SKM-1 (cell line): ENCODE measurements at regions not wholly inside any gene's neighbourhood (a gene's known extent, or its start where the extent isn't known, plus 50 kb on each side); places are given as distances from the start of the nearest gene placed in this dataset.

Source experiments
- DNase-seq: peaks from one replicate; lab custom pipeline; 2025; ENCODE audit not compliant: unreplicated experiment; lab: John Stamatoyannopoulos, UW

DNA sequence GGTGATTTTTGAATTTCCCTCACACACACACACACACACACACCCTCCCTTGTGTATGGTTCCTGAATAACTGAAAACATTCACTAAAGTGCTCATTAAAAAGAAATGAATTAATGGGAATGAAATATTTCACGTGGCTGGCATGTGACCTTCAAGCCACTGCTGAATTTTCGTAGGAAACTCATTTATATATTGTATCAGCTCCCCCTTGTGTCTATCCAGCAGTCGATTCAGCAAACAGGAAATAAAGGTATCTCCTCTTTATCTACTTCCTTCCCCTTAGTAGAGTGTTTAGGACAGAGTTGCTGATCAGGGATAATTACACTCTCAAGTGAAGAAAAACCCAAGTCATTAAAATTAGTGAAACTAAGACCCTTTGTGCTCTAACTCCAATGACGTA is 912.6 kb upstream of the LCORL start:
- DNase-seq = no peak

DNA sequence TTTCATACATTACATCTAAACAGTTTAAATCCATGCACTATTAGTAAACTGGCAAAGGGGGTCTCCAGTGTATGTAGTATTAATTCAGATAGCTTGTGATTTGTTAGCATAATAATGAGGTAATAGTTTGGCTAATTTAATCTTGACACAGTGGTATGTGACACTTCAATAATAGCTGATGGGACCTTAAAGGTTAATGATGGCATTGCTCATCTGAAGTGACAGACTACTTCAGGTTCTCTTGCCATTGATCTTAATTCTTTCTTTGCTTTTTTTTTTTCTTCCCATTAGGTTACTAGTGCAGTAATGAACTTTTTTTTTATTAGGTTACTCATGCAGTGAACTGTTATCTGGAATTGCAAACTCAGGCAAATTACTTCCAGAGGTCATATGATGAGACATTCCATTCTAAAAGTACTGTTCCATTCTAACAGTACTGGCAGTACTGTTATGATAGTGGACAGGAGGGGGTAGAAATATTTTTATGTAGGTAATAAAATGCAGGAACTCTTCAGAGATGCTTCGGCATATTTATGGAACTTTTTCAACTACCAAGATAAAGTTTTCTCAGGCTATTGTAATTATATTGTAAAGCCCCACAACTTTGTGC is 911.3 kb upstream of the LCORL start:
- no peak for DNase-seq

DNA sequence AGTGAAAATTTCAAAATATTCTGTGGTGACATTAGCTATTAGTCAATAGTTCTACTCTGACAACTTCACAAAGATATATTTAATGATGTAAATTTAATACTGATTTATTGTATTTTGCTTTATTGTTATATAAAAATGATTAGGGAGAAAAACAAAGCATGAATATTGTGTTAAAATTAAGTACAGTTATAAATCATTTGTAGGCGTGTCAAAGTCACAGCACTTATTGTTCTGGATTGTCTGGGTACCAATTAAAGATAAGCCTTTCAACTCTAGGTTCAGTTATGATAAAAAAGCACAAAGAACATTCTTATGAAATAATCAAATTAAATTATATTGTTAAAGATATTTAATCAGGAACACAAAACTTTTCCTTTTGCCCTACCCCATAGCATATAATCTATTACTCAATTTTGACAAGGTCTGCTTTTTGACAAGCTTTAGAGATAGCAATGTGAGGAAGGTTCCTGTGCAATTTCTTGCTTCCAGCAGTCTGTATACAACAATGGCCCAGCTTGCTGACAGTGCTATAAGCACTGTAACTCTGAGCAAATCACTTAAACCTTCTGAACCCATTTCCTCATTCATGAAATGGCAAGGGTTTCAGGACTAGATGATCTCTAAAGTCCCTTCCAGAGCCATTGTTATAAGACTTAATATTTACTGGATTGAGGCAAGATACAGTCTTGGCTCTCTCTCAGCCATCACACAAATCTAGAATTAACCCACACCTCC is 910.3 kb upstream of the LCORL start:
- no peak for DNase-seq

DNA sequence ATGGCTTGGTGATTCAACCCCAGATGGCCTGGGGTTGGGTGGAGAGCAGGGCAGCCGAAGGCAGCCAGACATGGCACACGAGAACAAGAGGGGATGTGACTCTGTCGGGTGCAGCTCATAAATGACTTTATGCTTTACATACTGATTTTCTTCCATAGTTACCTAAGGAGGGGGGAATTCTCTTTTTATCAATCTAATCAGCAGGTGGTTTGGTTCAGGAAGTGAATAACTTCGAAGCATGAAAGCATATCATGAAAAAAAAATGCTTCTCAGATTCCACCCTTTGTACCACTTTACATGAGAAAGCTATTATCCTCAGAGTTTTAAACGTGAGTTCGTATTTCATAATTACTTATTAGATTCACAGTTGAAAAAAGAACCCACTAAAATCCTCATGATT is 908.9 kb upstream of the LCORL start:
- DNase-seq = no peak

DNA sequence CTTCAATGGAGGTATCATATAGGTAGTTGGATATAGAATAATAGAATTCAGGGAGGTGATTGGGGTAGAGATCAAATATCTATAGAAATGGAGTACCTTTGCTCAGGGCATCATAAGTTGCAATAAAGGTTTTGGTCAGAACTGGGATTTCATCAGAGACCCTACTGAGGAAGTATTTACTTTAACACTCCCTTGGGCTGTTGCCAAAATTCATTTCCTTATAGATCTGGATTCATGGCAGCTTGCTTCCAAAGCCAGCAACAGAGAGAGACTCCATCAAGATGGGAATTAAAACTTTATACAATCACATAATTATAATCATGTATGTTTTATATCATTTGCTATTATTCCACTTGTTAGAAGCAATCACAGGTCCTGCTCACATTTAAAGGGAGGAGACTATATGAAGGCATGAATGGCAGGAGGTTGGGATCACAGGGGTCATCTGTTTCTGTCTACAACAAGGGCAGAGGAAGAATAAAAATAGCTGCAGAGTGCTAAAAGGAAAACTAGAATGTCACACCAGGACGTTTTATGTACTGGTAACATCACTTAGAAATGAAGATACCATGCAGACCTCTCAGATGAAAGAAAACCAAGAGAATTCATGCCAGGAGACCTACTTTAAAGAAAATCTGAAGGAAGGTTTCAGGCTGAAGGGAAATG is 902.1 kb upstream of the LCORL start:
- no peak for DNase-seq

DNA sequence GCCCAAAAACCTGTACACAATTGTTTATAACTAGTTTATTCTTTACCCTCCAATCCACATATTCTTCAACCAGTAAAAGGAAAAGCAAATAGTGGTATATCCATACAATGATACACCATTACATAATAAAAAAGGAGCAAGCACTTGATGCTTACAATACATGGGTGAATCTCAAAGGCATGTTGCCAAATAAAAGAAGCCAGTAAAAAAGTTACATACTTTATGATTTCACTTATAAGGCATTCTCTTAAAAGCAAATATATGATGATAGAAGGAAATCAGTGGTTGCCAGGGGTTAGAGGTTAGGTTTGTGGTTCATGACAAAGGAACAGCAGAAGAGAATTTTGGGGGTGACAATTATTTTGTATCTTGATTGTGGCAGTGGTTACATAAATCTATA is 896.1 kb upstream of the LCORL start:
- DNase-seq = no peak

DNA sequence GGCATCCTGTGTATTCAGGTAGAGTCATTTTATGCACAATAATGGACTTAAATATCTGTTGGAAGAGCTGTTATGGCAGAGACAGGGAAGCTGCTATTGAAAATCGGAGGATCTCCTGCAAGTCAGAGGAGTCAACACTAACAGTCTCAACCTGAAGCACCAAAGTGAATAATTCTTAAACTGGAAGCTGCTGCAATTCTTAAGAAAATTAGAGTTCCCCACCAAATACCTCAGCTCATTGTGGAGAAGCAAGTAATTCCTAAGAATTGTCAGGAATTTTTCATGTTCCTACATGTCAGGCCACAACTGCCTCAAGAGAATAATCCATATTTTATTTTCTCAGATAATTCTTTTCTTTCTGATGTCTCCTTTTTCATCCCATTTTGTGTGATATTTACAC is 892.6 kb upstream of the LCORL start:
- no peak for DNase-seq

DNA sequence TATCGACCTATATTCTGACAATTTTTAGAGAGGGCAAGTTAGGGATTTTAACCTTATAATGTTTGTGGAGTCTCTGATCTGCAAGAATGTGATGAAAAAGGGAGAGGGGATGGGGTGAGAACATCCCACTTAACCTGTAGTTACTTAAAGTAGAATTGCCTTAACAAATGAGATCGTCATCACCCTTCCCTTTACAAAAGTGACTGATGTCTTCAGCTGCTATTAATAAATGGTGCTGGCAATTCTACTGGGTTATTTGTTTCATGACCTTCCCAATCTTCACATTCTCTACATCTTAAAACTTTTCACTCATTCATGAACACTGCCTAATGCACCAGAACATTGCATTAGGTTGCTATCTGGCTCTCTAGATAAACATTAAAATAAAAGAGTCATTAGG is 873.4 kb upstream of the LCORL start:
- no peak for DNase-seq

DNA sequence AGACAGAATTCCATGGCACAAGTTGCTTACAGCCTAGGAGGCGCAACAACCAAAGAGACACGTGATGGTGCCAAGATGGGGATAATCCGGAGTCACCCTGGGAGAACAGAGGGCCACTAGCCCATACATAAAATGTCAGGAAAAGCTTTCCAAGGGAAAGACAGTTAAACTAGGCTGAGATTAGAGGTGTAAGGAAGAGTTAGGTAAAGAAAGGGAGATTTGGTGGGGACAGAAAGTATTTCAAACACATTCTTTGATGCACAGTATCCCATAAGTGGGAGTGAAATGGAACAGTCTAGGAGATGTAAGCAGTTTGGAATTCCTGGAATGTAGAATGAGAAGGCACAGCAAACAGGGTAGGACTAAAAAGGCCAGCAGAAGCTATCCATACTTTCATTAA is 860.9 kb upstream of the LCORL start:
- no peak for DNase-seq

DNA sequence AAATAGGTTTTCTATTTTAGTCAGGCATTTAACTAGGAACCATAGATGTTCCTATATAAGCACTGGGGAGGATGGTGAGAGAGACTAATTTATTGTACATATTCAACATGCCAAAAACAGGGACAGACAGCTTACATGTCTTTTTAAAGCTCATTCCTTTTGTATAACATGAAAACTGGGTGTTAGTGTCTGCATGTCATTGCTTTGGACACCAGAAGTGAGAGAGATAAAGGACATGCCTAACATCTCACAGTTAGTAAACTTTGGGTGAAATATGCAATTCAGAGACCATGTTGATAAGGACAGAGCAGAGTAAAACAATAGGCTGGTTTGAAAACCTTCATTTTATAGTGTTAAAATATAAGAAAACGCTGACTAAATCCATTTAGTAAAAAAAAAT is 860.0 kb upstream of the LCORL start:
- no peak for DNase-seq

DNA sequence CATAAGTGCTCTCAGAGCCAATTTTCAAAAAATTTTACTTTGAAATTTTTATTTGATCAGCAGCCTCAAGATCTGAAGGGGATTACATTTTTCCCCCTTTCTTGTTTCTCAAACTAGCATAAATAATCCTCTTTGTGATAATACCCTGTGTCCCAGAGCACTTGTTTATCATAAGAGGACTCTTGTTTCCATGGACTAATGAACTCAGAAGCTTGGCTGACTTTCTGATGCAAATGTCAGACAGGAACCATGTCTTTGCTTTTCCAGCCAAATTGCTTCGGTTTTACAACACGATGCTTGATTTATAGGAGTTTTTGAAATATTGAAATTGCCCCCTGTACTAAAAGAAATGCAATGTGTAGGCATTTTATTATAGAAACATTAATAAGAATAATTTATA is 859.3 kb upstream of the LCORL start:
- DNase-seq = no peak

DNA sequence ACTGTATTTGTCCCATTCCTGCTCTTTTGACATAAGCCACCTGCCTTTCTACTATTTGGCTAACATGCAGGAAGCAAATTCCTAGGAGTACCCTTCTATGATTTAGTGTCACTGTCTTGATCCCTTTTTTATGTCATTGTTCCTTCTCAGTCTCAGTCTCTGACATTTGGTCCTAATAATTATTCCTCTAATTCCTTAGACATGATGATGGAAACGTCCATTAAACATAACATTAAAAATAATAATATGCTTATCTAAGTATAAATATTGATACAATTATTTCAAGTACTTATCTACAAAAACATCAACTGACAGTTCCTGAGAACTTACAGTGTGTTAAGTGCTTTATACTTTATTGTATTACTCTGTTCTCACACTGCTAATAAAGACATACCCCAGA is 857.0 kb upstream of the LCORL start:
- DNase-seq = no peak

DNA sequence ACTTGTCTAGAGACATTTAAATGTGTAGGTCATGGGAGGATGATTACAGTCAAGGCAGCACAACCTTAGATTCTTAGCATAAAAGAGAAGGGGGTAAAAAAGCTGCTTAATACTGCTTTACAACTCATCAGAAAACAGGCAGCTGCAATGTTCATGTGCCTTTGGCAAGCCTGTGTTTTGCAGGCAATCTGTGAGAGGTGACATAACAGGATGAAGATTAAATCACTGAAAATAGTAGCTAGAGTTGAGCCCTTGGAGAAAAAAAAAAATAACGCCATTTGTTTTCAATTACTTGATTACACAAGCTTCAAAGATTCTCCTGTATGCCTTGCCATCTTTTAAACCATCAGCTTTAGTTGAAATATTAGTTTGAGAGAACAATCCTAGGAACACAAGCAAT is 847.6 kb upstream of the LCORL start:
- no peak for DNase-seq

DNA sequence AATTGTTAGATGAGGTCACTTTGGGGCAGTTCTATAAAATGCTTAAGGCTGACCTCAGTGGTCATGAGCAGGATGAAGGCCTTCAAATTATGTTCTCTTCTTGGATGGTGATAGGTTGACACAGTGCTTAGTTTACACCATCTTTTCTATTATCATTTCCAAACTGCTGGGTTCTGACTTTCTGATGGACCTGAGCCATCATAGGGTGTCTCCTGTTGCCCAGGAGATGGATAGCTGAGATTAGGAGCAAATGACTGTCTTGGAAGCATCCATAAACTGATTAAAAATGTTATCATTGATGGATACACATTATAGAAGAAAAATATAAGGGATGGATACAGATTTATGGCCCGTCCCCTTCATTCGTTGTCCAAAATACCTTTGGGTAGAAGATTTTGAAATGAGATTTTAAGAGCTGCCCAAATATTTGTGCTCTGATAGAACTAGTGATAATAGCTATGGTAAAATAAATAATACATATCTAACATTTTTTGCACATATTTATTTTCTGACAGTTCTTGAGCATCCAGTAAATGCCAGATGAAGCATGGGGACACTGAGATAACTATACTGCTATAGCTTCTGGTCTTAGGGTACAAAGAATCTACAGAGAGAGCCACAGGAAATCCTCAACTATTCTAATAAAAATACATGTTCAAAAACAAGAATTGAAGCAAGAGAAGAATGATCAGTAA is 839.4 kb upstream of the LCORL start:
- no peak for DNase-seq

DNA sequence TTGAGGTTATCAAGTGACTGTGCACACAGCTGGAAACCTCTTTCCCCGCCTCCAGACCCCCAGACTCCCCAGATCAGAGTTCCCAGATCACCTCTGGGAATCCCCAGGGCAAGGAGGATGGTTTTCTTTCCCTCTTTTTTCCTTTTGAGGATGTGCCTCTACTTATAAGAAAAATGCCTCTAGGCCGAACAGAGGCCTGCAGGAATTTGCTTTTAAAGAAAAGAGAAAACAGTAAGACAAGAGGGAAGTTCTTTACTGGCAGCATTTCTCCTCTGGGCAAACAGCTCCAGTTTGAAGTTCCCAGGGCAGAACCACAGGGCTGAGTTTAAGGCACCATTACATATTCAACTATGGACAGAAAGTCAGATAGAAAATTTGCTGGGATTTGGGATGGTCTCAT is 837.9 kb upstream of the LCORL start:
- no peak for DNase-seq

DNA sequence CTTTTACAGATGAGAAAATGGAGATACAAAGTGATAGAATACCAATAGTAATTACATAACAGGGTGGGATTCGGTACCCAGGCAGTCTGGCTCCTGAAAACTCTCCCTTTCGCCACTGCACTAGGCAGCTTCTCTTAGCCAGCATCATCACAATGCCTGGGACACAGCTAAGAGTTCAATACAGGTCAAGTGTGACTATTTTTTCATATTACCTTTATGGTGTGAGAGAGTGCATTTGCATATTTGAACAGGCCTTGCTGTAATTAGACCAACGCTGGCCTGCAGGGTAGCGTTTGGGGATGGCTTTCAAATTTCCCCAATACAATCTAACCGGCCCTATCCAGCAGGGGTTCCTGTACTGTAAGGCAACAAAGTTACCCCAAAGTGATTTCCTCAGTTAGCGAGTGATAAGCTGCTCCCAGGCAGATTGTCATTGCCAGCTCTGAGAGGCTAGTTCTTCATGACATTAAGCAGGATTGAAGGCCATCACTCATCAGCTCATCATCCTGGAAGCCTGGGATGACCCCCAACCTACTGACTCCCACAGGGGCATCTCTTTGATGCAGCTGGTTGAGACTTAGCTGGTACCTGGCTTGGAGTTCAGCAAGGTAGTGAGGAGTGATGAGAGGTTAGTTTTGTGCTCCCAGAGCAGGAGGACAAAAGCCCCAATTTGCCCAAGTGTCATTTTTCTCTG is 836.8 kb upstream of the LCORL start:
- no peak for DNase-seq

DNA sequence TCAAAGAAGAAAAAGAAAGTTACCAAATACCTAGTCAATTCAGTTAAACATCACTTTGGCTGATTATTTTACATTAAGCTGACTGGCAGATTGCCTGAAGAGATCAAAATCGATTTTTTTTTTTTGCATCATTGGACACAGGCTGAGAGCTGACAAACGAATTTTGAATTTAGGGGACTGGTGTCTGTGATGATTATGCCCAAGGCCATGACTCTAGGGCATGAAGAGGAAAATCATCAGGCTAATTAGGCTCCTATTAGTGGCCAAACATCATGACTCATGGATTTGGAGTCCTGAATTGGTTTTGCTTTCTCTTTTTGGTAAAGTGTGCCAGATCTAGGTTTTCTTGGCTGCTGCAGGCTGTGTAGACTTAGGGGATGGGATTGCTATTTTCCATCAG is 829.3 kb upstream of the LCORL start:
- DNase-seq = no peak

DNA sequence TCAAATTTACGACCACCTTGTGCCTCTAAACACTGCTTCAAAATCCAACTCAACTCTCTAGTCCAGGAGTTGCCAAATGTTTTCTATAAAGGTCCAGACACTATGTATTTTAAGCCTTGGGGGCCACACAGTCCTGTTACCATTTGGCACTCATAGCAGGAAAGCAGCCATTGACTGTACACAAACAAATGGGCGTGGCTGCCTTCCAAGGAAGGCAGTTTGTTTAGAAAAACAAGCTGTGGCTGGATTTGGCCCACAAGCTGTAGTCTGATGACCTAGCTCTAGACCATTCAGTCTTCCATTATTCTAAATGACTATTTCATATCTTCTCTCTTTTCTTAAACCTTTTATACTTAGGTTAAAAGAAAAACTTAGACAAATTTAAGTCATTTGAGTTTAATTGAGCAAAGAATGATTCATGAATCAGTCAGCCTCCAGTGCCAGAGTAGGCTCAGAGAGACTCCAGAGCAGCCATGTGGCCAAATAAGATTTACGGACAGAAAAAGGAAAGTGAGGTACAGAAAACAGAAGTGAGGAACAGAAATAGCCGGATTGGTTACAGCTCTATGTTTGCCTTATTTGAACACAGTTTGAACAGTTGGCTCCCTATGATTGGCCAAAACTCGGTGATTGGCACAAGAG is 825.8 kb upstream of the LCORL start:
- DNase-seq = no peak

DNA sequence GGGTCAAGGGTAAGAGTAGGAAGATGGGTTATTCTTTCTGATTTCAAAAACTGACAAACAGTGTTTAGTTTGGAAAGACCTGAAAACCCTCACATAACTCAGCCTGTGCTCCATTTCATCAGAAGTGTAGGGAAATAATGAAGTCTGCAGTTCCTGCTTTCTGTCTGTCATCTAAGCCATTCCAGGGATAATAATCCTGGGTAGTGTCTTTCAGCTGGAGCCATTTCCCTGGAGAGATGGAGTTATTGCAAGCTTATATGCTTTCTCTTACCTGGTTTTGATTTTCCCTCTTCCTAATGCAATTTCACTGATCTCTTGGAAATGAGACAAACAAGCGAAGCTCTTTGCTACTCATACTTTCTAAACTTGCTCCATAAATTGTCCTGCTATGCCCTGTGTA is 824.8 kb upstream of the LCORL start:
- DNase-seq = no peak

DNA sequence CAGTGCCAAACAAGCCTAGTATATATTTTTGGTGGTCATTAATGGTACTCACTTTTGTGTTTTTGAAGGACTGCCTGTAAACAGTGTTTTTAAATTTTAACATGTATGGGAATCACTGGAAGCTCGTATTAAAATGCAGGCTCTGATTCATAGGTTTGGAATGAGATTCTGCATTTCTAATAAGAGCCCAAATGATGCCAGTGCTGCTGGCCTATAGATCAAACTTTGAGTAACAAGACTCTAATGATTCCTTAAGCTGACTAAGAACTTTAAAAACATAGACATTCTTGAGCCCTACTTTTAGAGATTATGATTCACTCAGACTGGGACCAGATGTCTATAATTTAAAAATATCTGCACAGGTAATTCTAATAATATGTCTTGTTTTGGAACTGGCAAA is 823.2 kb upstream of the LCORL start:
- no peak for DNase-seq

DNA sequence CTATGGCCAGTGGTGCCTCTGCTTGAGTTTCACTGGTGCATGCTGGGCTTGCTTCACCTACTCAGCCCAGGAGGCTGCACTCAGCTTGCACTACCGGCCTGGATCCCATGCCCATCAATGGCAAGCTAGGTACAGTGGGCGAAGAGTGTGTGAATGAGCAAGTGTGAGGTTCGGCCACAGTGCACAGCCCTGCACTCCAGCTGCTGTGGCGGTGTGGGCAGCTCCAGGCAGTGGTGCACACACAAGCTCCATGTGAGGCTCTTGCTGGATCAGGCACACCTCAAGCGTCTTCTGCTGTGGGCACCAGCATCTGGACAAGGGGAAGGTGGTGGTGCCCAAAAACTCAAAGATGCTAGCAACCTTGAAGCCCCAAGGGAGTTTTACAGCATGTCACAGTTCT is 820.9 kb upstream of the LCORL start:
- no peak for DNase-seq
